BJ (cell line): ENCODE measurements at regions not wholly inside any gene's neighbourhood (a gene's known extent, or its start where the extent isn't known, plus 50 kb on each side); places are given as distances from the start of the nearest gene placed in this dataset.
"Not testable (repeated sequence)": the region's sequence is repeated elsewhere in the genome, so short reads cannot be mapped to it uniquely, and the experiment has no call there.

Experiments used
- CTCF ChIA-PET: fragments of 350-600 bp; formaldehyde crosslinking; extraction: SDS; loops from one replicate; lab custom pipeline; 2021; ENCODE audit warnings: antibody characterized with exemption, inconsistent platforms; lab: Yijun Ruan, JAX
- POLR2A ChIA-PET: fragments of 300-600 bp; sonication (Branson Sonifier 250); formaldehyde crosslinking; extraction: SDS; loops from one replicate; lab custom pipeline; 2021; ENCODE audit warnings: antibody characterized with exemption; lab: Charles Lee
- DNase-seq: peaks from one replicate; pipeline ENCODE4 v3.0.0-alpha.2; 2011; ENCODE audit warnings: low read depth
- H3K27me3 ChIP-seq: 2 replicates; pipeline ENCODE4 v1.6.0; 2011; ENCODE audit warnings: low read length; ENCODE audit not compliant: control insufficient read depth, insufficient read depth
- H3K36me3 ChIP-seq: 2 replicates; pipeline ENCODE4 v1.5.1; 2011; ENCODE audit warnings: low read length; ENCODE audit not compliant: control insufficient read depth, insufficient read depth
- H3K4me3 ChIP-seq: 2 replicates; pipeline ENCODE4 v1.5.1; 2011; ENCODE audit warnings: low read depth, mild to moderate bottlenecking, control low read depth, low read length
- CTCF ChIP-seq: IDR thresholded peaks from 2 replicates; pipeline ENCODE4 v1.5.1; 2011; ENCODE audit warnings: low read depth, mild to moderate bottlenecking, control low read depth, inconsistent platforms, low read length, moderate library complexity; ENCODE audit not compliant: insufficient read depth

- CTCF ChIA-PET, result interaction anchor here (1.5 kb wide), 1 partner anchor 12 kb away, joined by 3 read pairs; no protein-coding TSS in a partner anchor
- H3K4me3 ChIP-seq, result no peak overlapping the region
- H3K36me3 ChIP-seq, result no peaks in the 10 kb centered on the region
- POLR2A ChIA-PET, result no interaction called here
- no peak for DNase-seq
- no peaks in the 10 kb centered on the region for H3K27me3 ChIP-seq
- TF ChIP-seq CTCF, result no peak
Measured at GRCh38 chr5:82721087-82721410, 356.1 kb downstream of the TMEM167A start.

GRCh38 chr5:82720213-82721086 lies 356.7 kb downstream of the TMEM167A start:
- Histone ChIP-seq H3K27me3 (no peaks in the 10 kb centered on the region), H3K4me3 (no peak overlapping the region), H3K36me3 (no peaks in the 10 kb centered on the region)
- no peak for DNase-seq
- POLR2A ChIA-PET, result no interaction called here
- no peak for TF ChIP-seq CTCF
- CTCF ChIA-PET, result no interaction called here

- POLR2A ChIA-PET, result no interaction called here
- Histone ChIP-seq H3K36me3 (no peaks in the 10 kb centered on the region), H3K4me3 (no peak overlapping the region), H3K27me3 (no peaks in the 10 kb centered on the region)
- no peak for TF ChIP-seq CTCF
- CTCF ChIA-PET, result interaction anchor here (0.6 kb wide), 1 partner anchor 93 kb away, joined by 3 read pairs; no protein-coding TSS in a partner anchor
- DNase-seq, result no peak
Measured at GRCh38 chr5:82719368-82719767, 357.8 kb downstream of the TMEM167A start.

- ChIA-PET CTCF (interaction anchor here (0.6 kb wide), 1 partner anchor 726 kb away, joined by 4 read pairs; no protein-coding TSS in a partner anchor), POLR2A (no interaction called here)
- TF ChIP-seq CTCF, result no peak
- Histone ChIP-seq H3K36me3 (no peaks in the 10 kb centered on the region), H3K27me3 (no peaks in the 10 kb centered on the region), H3K4me3 (no peak overlapping the region)
- DNase-seq, result no peak
Measured at GRCh38 chr5:82717738-82718137, 359.5 kb downstream of the TMEM167A start.

- POLR2A ChIA-PET, DNase-seq, CTCF ChIA-PET: not testable (repeated sequence)
Measured at GRCh38 chr5:82714732-82715131, 362.5 kb downstream of the TMEM167A start.

More at GRCh38 chr5:82714732-82715131, 362.5 kb downstream of the TMEM167A start:
- not testable (repeated sequence) for H3K36me3 ChIP-seq, H3K4me3 ChIP-seq, H3K27me3 ChIP-seq
